IMR-90 (cell line): ENCODE measurements at regions not wholly inside any gene's neighbourhood (a gene's known extent, or its start where the extent isn't known, plus 50 kb on each side); places are given as distances from the start of the nearest gene placed in this dataset.

Source experiments
- ATAC-seq: fragments of 200-7000 bp; cut with Tn5 transposase; 2 replicates; pipeline ENCODE4 v1.9.1; 2020; ENCODE audit warnings: low read depth, mild to moderate bottlenecking, moderate library complexity
- BruUV-seq: library from RNA; stranded (reverse); fragments of 400-500 nt; replicated peaks from 2 replicates; lab custom pipeline; 2021; lab: Mats Ljungman, UMichigan
- CTCF ChIA-PET: fragments of 300-600 bp; formaldehyde crosslinking; extraction: SDS; loops from one replicate; lab custom pipeline; 2021; ENCODE audit warnings: antibody characterized with exemption; lab: Yijun Ruan, JAX
- POLR2A ChIA-PET: fragments of 300-600 bp; sonication (Branson Sonifier 250); formaldehyde crosslinking; loops from one replicate; lab custom pipeline; 2022; ENCODE audit warnings: antibody characterized with exemption; ENCODE audit not compliant: unreplicated experiment; lab: Charles Lee
- DNase-seq: peaks from one replicate; pipeline ENCODE4 v3.0.0; 2013
- H2AFZ ChIP-seq: replicated peaks from 2 replicates; pipeline ENCODE3; 2013; ENCODE audit warnings: low read length, mild to moderate bottlenecking; ENCODE audit not compliant: poor library complexity
- H2AK5ac ChIP-seq: 2 replicates; pipeline ENCODE4 v1.6.1; 2013; ENCODE audit warnings: low read depth, low read length, inconsistent platforms
- H2AK9ac ChIP-seq: replicated peaks from 2 replicates; pipeline ENCODE3; 2013; ENCODE audit warnings: mild to moderate bottlenecking, low read depth, low read length, moderate library complexity; ENCODE audit not compliant: poor library complexity
- H2BK120ac ChIP-seq: 2 replicates; pipeline ENCODE4 v1.6.1; 2013; ENCODE audit warnings: low read depth, low read length, inconsistent platforms
- H2BK15ac ChIP-seq: 3 replicates; pipeline ENCODE4 v1.6.1; 2013; ENCODE audit warnings: low read depth, low read length, inconsistent platforms
- H2BK20ac ChIP-seq: 2 replicates; pipeline ENCODE4 v1.6.1; 2013; ENCODE audit warnings: low read depth, mild to moderate bottlenecking, inconsistent platforms, low read length, moderate library complexity
- H2BK5ac ChIP-seq: 2 replicates; pipeline ENCODE4 v1.6.1; 2013; ENCODE audit warnings: mild to moderate bottlenecking, low read depth, low read length, inconsistent platforms; ENCODE audit not compliant: poor library complexity, severe bottlenecking
- H3K14ac ChIP-seq: replicated peaks from 2 replicates; pipeline ENCODE4 v1.6.1; 2013; ENCODE audit warnings: low read depth, low read length, inconsistent platforms
- H3K18ac ChIP-seq: 2 replicates; pipeline ENCODE4 v1.6.1; 2013; ENCODE audit warnings: low read depth, low read length, control low read depth
- H3K23ac ChIP-seq: 2 replicates; pipeline ENCODE4 v1.6.1; 2013; ENCODE audit warnings: low read depth, low read length, inconsistent platforms
- H3K27ac ChIP-seq: 2 replicates; pipeline ENCODE4 v1.5.1; 2013; ENCODE audit warnings: mild to moderate bottlenecking, control low read depth, low read length; ENCODE audit not compliant: insufficient read depth
- H3K27me3 ChIP-seq: 2 replicates; pipeline ENCODE4 v1.6.1; 2013; ENCODE audit warnings: low read length; ENCODE audit not compliant: control insufficient read depth, insufficient read depth
- H3K36me3 ChIP-seq: 2 replicates; pipeline ENCODE4 v1.6.1; 2013; ENCODE audit warnings: low read length, mixed read lengths; ENCODE audit not compliant: control insufficient read depth, insufficient read depth
- H3K4ac ChIP-seq: 2 replicates; pipeline ENCODE4 v1.6.1; 2013; ENCODE audit warnings: low read depth, low read length, inconsistent platforms
- H3K4me1 ChIP-seq: 2 replicates; pipeline ENCODE4 v1.6.1; 2013; ENCODE audit warnings: low read length, mixed read lengths; ENCODE audit not compliant: control insufficient read depth, insufficient read depth
- H3K4me2 ChIP-seq: 2 replicates; pipeline ENCODE4 v1.6.1; 2013; ENCODE audit warnings: low read depth, mild to moderate bottlenecking, control low read depth, low read length, moderate library complexity
- H3K4me3 ChIP-seq: 2 replicates; pipeline ENCODE4 v1.5.1; 2013; ENCODE audit warnings: low read depth, mild to moderate bottlenecking, control low read depth, low read length, moderate library complexity; ENCODE audit not compliant: insufficient read depth
- H3K56ac ChIP-seq: 2 replicates; pipeline ENCODE4 v1.6.1; 2013; ENCODE audit warnings: low read length, inconsistent platforms; ENCODE audit not compliant: insufficient read depth; ENCODE audit errors: extremely low read depth
- H3K79me1 ChIP-seq, 2 experiments: 2 replicates each; pipeline ENCODE4 v1.6.1; 2013; ENCODE audit warnings: low read length in 2 of 2, inconsistent platforms in 1 of 2, low read depth in 1 of 2
- H3K9ac ChIP-seq: 2 replicates; pipeline ENCODE4 v1.6.1; 2013; ENCODE audit warnings: low read depth, low read length, control low read depth
- H3K9me1 ChIP-seq: 2 replicates; pipeline ENCODE4 v1.6.1; 2013; ENCODE audit warnings: low read length, inconsistent platforms; ENCODE audit not compliant: insufficient read depth
- H3K9me3 ChIP-seq: 2 replicates; pipeline ENCODE4 v1.6.1; 2013; ENCODE audit warnings: low read length; ENCODE audit not compliant: control insufficient read depth, insufficient read depth
- H4K20me1 ChIP-seq: 2 replicates; pipeline ENCODE4 v1.6.1; 2013; ENCODE audit warnings: low read length, inconsistent platforms; ENCODE audit not compliant: insufficient read depth
- H4K5ac ChIP-seq: 2 replicates; pipeline ENCODE4 v1.6.1; 2013; ENCODE audit warnings: mild to moderate bottlenecking, low read depth, low read length, control low read depth
- H4K8ac ChIP-seq, 2 experiments: 2 replicates each; pipeline ENCODE4 v1.6.1; 2013; ENCODE audit warnings: low read depth in 2 of 2, low read length in 2 of 2, control low read depth in 1 of 2, inconsistent platforms in 1 of 2
- H4K91ac ChIP-seq: 2 replicates; pipeline ENCODE4 v1.6.1; 2013; ENCODE audit warnings: low read depth, low read length, inconsistent platforms; ENCODE audit not compliant: insufficient read depth
- RCOR1 ChIP-seq: IDR thresholded peaks from 2 replicates; pipeline ENCODE4 v1.6.1; 2012; ENCODE audit warnings: mild to moderate bottlenecking, low read length, improper control_type of control experiment; ENCODE audit not compliant: insufficient replicate concordance
- WGBS, 2 experiments: methylation state at CpG; one replicate each; pipeline versions ENCODE4 v1.1.5 to v1.1.7; 2013; ENCODE audit warnings: missing lambda C conversion rate in 2 of 2; ENCODE audit not compliant: insufficient read length in 1 of 2; ENCODE audit errors: extremely low coverage in 2 of 2; 5-methylcytosine and 5-hydroxymethylcytosine counted together
- dilution Hi-C: fragments of 300-500 bp; cut with HindIII; formaldehyde crosslinking; loops from one replicate; pipeline ENCODE4 v1.14.3; 2018; ENCODE audit warnings: low sequenced_read_pairs; ENCODE audit not compliant: unreplicated experiment
- in situ Hi-C: fragments of 300-500 bp; cut with MboI; formaldehyde crosslinking; loops from 3 replicates; pipeline ENCODE4 v1.14.3; 2019; ENCODE audit warnings: low sequenced_read_pairs, inconsistent platforms, mixed read lengths
- intact Hi-C: fragments of 100-400 bp; cut with micrococcal nuclease; formaldehyde crosslinking; loops from 2 replicates; pipeline ENCODE4 v1.10.0; 2022

GRCh38 chr12:67077617-67078016, 191.5 kb upstream of the CAND1 start:
- CTCF ChIA-PET = no interaction called here
- no peaks in the 10 kb centered on the region for H3K4me1 ChIP-seq
- H4K5ac ChIP-seq = no peak overlapping the region
- H4K8ac ChIP-seq = no peak overlapping the region
- DNase-seq (peak; percentile 25), ATAC-seq (no peak)
- H3K27ac ChIP-seq = no peak overlapping the region
- no peak overlapping the region for H2AFZ ChIP-seq
- H3K18ac ChIP-seq = no peak overlapping the region
- WGBS, 2 experiments = no CpG with 5 or more reads among the region's 1 CpG
- no peak overlapping the region for H2BK5ac ChIP-seq
- no peak overlapping the region for H3K4me3 ChIP-seq
- TF ChIP-seq RCOR1 = no peak
- H3K56ac ChIP-seq = no peak overlapping the region
- no peaks in the 10 kb centered on the region for H3K36me3 ChIP-seq
- H4K91ac ChIP-seq = no peak overlapping the region
- no peak overlapping the region for H2BK120ac ChIP-seq
- H4K20me1 ChIP-seq = no peaks in the 10 kb centered on the region
- H3K9me1 ChIP-seq = no peaks in the 10 kb centered on the region
- no peak overlapping the region for H2BK15ac ChIP-seq
- no peak overlapping the region for H3K23ac ChIP-seq
- dilution Hi-C loops = no loop called here
- no peaks in the 10 kb centered on the region for H3K27me3 ChIP-seq
- no peak overlapping the region for H3K4me2 ChIP-seq
- POLR2A ChIA-PET = no interaction called here
- H2BK20ac ChIP-seq = no peak overlapping the region
- H3K9me3 ChIP-seq = no peaks in the 10 kb centered on the region
- no peaks in the 10 kb centered on the region for H3K79me1 ChIP-seq
- H3K14ac ChIP-seq = no peak overlapping the region
- in situ Hi-C loops = no loop called here
- intact Hi-C loops = no loop called here
- no peak overlapping the region for H2AK5ac ChIP-seq
- no peak overlapping the region for H3K4ac ChIP-seq
- no peak overlapping the region for H2AK9ac ChIP-seq
- H3K9ac ChIP-seq = no peak overlapping the region
- no TSS peak for BruUV-seq
